ENCODE measurements at regions not wholly inside any gene's neighbourhood (a gene's known extent, or its start where the extent isn't known, plus 50 kb on each side); places are given as distances from the start of the nearest gene placed in this dataset.
"Not testable (repeated sequence)": the region's sequence is repeated elsewhere in the genome, so short reads cannot be mapped to it uniquely, and the experiment has no call there.

DNA sequence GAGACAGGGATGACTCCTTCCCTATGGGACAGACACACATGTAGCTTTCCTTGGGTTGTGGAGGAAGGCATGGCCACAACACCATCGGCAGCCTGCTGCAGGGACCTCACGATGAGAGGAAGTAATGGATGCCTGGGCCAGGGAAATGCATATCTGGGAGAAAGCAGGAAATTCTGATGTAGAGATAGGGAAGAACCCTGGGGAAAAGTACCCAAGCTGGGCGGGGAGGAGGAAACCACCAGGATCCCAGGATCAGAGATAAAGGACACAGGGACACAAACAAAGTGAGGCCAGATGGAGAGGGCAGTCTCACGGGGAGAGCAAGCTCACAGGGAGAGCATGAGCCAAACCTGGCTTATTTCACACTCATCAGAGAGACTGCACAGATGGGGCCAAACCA lies 294.7 kb upstream of the TEKT4 start:
- not testable (repeated sequence) for DNase-seq

DNA sequence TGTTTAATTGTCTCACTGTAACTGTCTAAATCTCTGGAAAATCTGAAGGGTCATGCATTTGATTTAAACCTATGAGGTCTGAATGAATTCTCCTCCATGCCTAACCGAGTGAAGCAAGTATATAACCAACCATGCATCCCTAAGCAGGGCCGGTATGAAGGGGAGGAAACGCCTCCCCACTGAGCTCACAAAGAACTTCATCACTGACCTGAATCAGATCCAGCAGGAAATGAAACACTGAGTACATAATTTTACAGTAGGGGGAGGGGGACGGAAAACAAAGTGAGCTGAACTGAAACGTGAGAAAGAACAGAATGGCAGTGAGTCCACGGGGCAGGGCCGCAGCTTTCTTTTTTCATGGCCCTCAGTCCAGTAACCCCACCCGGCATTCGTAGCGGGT lies 294.1 kb upstream of the TEKT4 start:
- not testable (repeated sequence) for DNase-seq

- not testable (repeated sequence) for DNase-seq
These were observed 292.0 kb upstream of the TEKT4 start for GRCh38 chr2:94579221-94579620.

DNA sequence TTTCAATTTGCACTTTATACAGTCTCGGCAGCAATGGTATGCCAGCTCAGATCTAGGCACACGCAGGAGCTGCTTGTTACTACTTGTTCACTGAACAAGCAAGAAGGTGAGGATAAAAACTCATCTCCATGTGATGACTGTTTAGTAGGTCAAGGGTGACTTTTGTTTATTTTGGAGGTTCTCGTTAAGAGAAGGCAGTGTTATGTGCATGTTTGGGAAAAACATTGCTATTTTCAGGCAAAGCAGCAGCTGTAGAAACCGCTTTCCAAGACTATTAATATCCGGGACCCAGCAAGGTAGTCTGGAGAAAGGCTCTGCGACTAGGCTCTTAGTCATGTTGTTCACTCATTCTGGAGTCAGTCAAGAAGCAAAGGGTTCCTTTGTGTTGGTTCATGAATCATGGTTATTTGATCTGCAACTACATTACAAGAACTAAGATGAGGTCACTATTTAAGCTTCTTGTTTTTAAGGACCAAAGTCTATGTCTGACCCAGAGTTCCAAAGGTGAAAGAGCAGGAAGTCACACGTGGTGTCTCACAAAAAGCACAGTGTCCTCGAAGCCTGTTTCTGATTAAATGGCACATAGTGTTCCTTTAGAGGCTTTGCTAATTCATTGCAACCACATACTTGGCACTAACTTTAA lies 288.0 kb upstream of the TEKT4 start:
- not testable (repeated sequence) for DNase-seq

GRCh38 chr2:94584569-94584968 lies 286.7 kb upstream of the TEKT4 start:
- not testable (repeated sequence) for DNase-seq

DNA sequence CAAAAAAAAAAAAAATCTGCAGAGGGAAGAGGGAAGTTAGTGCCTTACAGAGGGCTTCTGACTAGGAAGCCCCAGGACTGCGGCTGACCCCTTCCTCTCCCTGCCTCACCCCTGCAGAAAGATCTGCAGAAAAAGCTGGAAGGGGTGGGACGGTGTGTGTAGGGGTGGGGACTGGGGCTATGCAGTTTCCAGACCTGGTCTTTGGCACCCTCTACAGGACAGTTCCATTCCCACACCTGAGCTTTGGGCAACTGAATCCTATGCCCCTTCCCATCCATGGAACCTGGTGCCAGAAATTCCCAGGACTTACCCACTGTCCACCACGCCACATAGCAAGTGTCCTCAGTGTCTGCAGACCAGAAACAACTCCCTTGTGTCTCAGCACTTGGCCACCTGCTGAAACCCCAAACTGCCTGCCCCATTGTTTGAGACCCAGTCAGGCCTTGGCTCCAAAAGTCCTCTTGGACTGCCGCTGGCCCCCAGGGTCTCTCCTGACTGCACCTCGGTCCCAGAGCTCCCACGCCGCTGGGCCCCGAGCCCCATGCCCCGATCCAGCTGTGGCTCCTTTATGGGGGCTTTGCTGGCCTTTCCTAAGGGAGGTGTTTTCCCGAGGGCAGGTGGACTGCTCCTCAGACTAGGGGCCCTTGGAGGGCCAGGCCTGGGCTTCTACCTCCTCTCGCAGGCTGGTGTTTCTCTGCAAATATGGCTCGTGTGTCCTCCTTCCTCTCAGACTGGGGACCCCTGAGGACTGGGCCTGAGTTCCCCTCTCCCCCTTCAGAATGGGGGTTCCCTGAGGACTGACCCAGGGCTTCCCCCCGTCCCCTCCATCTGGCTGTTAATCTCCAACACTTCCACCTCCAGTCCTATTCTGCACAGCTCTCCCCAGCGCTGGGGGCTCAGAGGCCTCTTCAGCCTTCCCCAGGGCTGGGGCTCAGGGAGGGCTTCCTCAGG lies 284.9 kb upstream of the TEKT4 start:
- DNase-seq: peak; percentile 29 to 44

DNA sequence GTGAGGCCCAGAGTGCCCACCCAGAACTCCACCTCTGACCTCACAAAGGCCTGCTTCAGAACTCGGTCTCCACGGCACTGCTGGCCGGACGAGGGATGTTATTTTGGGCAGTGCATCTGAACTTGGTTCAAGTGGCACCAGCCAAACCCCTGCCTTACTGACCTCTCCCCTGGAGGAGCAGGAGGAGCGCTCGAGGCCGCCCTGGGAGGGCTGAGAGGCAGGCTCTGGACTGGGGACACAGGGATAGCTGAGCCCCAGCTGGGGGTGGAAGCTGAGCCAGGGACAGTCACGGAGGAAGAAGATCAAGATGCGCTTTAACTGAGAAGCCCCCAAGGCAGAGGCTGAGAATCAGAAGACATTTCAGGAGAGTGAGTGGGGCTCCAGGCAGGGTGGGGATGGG lies 284.2 kb upstream of the TEKT4 start:
- DNase-seq: not testable (repeated sequence)

GRCh38 chr2:94594019-94594836 lies 277.0 kb upstream of the TEKT4 start:
- DNase-seq: not testable (repeated sequence)

DNA sequence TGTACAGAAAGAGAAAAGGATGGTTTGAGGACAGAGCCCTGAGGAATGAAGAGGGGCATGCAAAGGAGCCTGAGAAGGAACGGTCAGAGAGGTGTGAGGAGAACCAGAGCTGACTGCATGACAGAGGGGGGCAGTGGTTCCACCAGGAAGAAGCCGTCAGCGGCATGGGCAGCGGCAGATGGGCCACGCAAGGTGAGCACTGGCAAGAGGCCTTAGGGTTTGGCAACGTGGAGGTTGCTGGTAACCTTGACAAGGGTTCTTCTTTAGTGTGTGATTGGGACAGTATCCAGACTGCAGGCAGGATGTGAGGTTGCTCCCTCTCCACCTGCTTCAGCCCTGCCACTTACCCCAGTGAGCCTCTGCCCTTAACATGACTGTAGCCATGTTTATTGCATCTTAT lies 275.3 kb upstream of the TEKT4 start:
- DNase-seq: not testable (repeated sequence)

DNA sequence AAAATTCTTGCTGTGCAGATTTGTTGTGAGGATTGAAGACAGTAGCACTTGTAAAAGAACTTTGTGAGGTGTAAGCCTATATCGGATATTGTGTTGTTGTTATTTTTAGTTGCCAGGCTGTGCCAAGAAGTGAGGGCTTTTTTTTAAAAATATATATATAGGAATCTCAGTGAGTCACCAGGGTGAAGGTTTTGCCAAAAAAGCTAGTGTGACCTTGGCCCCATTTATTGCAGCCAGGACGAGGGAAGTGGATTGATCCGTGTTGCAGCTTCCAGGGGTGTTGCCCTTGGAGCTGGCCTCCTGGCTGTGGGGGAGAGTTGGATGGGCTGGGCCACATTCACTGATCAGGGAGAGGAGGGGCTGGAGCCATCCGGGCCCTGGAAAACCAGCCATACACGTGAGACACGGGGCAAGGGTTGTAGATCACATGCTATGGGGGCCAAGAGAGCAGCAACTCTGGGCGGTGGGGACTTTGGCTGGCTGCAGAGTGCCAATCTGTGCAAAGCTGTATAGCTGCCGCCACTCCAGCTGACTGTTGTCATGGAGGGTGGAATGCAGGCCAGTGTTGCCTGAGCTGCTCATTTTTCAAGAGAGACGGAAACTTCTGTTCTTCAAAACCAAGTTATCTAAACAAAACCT lies 273.0 kb upstream of the TEKT4 start:
- DNase-seq: not testable (repeated sequence)

DNA sequence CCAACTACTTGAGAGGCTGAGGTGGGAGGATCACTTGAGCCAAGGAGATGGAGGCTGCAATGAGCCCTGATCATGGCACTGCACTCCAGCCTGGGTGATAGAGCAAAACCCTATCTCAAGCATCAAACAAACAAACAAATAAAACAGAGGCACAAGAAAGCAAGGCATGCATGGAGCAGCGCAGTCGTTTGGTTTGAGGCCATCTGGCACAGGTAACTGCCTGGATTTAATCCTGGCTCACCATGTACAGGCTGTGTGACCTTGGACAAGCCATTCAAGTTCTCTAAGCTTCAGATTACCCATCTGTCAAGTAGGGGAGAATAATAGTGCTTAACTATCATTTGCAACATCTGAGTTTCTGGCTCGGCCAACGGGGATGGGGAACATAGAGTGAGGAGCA lies 270.3 kb upstream of the TEKT4 start:
- not testable (repeated sequence) for DNase-seq

- no peak for DNase-seq
These were observed 268.8 kb upstream of the TEKT4 start for GRCh38 chr2:94602466-94602865.

DNA sequence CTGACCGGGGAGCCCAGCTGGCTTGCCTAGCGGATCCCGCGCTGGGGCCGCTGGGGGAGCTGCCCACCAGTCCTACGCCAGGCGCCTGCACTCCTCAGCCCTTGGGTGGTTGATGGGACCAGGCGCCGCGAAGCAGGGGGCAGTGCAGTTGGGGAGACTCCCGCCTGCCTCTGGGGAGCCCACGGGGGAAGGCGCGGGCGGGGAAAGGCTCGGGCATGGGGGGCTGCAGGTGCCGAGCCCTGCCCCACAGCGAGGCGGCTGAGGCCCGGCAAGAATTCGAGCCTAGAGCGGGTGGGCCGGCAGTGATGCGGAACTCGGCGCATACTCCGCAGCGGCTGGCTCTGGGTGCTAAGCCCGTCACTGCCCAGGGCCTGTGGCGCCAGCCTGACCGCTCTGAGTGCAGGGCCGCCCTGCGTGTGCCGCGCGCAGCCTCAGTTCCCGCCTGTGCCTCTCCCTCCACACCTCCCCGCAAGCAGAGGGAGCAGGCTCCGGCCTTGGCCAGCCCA lies 249.1 kb upstream of the TEKT4 start:
- no peak for DNase-seq

DNA sequence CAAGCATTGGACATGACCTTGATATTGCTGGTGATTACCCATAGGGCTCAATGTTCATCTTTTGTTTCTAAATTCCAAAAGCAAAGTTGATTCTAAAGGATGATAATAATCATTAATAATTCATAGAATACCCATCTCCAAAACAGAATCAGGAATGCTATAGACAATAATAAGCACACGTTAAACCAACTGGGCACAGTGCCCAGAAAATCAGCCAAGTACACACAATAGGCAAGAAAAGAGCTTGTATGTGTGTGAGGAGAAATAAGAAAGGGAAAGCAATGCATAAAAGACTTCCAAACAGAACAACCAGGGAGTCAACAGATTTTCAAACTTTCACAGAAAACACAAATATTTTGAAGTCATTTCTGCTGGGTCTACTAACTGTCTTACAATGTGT lies 242.3 kb upstream of the TEKT4 start:
- DNase-seq: not testable (repeated sequence)

DNA sequence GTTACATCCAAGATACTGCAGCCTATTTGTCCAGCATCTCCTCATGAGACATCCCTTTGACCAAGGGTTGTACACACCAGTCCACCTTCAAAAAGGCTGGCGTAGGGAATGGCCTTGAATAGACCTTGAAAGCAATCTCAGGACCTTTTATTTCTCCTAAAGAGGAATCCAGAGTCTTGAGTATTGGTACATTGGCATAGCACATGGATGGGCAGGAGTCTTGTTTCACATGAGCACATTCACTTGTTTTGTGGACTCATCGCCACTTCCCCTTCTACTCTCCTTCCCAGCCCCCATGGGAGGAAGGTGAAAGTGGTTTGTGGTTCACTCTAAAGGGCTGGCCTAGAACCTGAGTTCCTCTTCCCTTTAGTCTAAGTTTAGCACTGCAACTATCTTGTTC lies 229.8 kb upstream of the TEKT4 start:
- not testable (repeated sequence) for DNase-seq

GRCh38 chr2:94652131-94652530 lies 219.1 kb upstream of the TEKT4 start:
- DNase-seq: not testable (repeated sequence)

DNA sequence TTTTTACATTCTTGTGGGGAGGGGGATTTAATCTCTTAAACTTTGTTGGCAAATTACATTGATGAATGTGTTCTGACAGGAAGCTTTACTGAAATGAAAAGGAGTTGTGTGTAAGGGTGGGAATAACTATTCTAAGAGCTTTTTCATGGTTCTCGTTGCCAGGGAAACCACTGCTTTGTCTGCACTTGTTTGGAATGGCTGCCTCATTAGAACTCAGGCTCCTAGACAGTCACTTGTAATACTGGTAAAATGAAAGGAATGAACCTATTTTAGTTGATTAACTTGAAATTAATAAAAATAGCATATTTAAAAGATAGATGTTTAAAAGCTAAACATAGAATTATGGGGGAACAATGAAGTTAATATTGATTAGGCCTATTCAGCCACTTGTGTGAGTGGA lies 201.4 kb upstream of the TEKT4 start:
- not testable (repeated sequence) for DNase-seq

- DNase-seq: not testable (repeated sequence)
These were observed 177.0 kb upstream of the TEKT4 start for GRCh38 chr2:94694236-94694635.

GRCh38 chr2:94708982-94709381 lies 162.2 kb upstream of the TEKT4 start:
- DNase-seq: not testable (repeated sequence)

GRCh38 chr2:94725543-94725942 lies 145.7 kb upstream of the TEKT4 start:
- DNase-seq: no peak

GRCh38 chr2:94735536-94735935 lies 135.7 kb upstream of the TEKT4 start:
- not testable (repeated sequence) for DNase-seq

- not testable (repeated sequence) for DNase-seq
These were observed 134.1 kb upstream of the TEKT4 start for GRCh38 chr2:94737145-94737544.

All from activated T-cell treated with anti-CD3 and anti-CD28 coated beads, Interleukin-2, amount 50 U/mL, for 48 hours (primary cell).